ENCODE measurements at regions not wholly inside any gene's neighbourhood (a gene's known extent, or its start where the extent isn't known, plus 50 kb on each side); places are given as distances from the start of the nearest gene placed in this dataset.
A peak's percentile ranks its signal among the peaks of the same experiment; 100 is the strongest.

DNA sequence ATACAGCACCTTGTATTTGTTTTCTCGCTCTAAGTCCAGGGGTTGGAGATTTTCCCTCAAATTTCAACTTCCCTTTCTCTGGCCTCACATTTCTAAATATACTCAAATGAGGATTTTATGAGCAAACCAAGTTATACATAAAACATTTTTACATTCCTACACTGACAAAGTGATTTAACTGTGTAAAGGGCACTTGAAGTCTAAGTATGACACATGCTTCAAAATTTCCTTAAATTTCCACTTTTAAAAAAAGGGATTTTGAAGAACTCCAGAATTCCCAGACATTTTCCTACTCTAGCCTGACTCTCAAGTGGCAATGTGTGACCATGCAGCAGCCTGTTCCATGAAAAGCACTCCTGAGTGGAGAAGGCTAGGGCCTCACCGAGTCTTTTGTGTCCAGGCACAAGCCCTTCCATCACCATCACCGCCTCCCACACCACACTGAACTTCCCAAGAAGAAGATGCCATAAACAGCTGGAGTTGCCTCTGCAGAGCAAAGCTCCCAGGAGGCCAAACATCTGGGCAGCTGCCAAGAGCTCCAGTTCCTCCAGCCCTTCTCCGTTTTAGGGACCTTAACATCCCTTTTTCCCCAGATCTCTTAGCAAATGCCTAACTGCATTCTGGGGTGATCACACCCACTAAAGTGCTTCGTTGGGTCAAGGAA lies 68.9 kb downstream of the NCR2 start:
- no peak for DNase-seq

GRCh38 chr6:41405941-41406727 lies 70.7 kb downstream of the NCR2 start:
- no peak for DNase-seq

GRCh38 chr6:41406728-41407489 lies 71.5 kb downstream of the NCR2 start:
- no peak for DNase-seq

DNA sequence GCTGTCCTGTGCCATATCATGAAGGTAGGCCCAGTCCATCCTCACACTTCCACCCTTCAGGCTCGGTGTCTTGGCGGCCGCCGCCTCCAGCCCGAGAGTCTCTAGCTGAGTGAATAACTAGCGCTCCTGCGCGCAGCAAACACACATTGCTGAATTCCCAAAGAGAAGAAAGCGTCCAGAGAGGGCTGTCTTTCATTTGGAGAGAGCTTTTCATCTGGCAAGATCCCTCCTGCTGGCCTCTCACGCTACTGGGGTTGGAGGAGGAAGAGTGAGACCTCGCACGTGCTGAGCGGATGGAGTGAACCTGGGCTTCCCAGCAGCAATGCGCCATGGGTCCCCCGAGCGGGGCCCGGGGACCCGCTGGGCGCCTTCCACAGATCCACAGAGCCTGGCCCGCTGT lies 73.2 kb downstream of the NCR2 start:
- DNase-seq = no peak

- DNase-seq = no peak
Measured at GRCh38 chr6:41408982-41409381, 73.6 kb downstream of the NCR2 start.

GRCh38 chr6:41409489-41409888 lies 74.1 kb downstream of the NCR2 start:
- no peak for DNase-seq

GRCh38 chr6:41411961-41412360 lies 76.6 kb downstream of the NCR2 start:
- no peak for DNase-seq

DNA sequence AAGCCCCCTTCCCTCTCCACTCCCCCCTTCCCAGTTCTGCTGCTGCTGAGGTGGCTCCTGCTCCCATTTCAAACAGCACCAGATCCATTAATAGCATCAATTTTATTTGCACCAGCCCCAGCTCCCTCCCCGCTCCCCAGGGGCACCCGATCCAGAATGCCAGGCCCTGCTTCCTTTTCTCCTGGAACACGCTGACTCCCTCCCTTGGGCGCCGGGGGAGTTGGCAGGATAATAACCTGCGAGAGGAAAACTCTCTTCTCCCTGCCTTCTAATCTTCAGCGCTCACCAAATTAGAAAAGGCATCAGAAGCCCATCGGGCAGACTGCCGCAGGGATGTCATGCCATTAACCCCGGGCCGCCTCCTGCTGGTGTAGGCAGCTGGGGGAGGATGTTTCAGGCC lies 77.8 kb downstream of the NCR2 start:
- no peak for DNase-seq

DNA sequence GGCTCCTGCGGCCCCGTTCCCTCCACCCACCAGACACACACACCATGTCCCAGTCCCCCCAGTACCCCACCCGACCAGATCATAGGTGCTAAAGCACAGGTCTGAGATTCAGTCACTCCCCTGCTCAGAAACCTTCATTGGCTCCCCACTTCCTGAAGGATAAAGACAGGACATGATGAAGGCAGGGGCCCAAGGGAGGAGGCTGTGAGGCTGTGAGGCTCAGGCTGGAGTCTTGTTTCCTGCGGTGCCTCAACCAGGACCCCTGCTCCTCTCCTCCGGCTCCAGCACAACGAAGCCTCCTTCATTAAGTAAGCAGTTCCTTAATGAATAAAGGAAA lies 81.1 kb downstream of the NCR2 start:
- no peak for DNase-seq

DNA sequence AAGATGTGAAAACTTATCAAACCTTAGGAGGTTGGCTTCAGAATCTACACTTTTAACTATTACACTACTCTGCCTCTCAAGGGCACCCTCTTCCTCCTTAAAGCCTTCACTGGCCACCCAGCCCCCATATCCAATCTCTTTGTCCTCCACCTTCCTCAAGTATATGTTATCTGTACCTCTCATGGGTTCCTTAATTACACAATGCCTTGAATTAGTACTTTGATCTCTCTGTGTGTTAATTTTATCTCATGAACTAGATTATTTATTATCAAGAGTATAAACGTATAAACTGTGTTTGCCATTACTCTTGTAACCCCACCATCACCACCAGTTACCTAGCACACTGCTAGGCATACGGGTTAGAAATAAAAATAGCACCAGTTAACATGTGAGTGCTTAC lies 83.3 kb downstream of the NCR2 start:
- DNase-seq = no peak

DNA sequence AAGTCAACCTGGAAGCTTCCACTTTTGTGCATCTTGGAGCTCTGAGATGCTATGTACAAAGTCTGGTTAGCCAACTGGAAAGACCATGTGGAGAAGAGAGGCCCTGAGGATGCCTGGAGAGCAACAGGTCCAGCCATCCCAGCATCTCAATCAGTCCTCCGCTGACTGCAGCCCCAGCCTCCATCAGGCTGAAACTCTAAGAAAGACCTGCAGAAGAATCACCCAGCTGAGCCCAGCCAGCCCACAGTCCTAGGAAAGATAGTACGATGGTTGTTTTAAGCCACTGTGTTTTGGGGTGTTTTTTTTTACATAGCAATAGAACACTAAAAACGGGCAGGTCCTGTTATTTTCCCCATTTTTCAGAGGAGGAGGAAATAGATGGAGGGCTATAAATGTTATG lies 84.0 kb downstream of the NCR2 start:
- DNase-seq = no peak

- DNase-seq = no peak
Measured at GRCh38 chr6:41420186-41420585, 84.8 kb downstream of the NCR2 start.

GRCh38 chr6:41422161-41422560 lies 86.8 kb downstream of the NCR2 start:
- DNase-seq = no peak

DNA sequence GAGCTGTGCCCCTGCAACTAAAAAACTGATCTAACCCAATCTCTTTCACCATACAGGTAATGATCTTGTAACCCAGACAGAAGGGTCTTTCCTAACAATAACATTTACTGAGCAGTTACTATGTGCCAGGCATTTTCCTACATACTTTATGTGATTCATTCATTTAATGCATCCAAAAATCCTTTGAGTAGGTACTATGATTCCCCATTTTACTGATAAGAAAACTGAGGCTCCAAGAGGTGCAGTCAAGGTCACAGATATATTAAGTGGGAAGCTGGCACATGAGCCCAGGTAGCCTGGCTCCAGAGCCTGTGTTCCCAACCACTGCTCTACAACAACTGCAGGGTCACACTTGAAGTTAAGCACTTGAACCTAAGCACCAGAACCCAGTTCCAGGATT lies 87.6 kb downstream of the NCR2 start:
- no peak for DNase-seq

DNA sequence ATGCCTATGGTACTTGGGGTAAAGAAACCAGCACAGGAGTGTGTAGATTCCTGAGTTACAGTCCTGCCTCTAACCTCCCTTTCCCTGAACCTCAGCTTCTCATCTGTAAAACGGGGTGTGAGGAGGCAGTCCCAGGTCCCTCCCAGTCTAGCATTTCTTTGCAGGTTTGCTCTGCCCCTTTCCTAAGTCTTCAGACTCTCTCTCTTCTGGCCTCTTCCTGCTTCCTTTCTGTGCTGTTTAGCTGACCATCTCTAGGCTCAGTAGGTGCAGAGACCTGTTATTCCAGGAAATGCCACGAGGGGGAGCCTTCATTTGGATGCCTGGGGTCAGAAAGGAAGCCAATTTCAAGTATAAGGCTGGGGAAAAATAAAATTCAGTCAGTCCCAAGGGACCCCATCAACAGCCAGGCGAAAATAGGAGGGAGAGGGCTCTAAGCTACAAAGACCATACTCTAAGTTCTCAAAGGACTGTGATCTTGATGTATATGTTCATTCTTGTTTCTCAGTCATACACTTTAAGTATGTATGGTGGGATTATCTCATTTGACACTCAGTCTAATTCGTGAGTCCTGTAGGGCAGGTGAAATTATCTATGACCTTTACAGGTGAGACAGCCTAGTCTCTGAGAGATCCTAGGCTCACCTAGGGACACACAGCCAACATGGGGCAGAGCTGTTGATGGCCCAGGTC lies 89.1 kb downstream of the NCR2 start:
- peak; percentile 46 for DNase-seq

DNA sequence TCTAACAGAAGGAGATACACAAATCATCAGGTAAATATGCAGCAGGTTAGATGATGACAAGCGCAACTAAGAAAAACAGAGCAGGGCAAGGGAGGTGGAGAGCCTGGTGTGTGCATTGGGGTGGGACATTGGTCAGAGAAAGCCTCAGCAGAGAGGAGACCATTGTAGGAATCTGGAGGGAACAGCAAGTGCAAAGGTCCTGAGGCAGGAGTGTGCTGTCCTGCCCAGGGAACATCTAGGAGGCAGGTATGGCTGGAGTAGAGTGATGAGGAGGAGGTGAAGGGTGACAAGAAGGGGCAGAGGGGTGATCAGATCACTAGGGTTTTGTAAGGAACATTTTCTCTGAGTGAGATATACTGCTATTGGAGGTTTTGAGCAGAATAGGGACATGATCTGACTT lies 90.1 kb downstream of the NCR2 start:
- DNase-seq = no peak

- no peak for DNase-seq
Measured at GRCh38 chr6:41426438-41426851, 91.0 kb downstream of the NCR2 start.

- DNase-seq = no peak
Measured at GRCh38 chr6:41426888-41427641, 91.7 kb downstream of the NCR2 start.

DNA sequence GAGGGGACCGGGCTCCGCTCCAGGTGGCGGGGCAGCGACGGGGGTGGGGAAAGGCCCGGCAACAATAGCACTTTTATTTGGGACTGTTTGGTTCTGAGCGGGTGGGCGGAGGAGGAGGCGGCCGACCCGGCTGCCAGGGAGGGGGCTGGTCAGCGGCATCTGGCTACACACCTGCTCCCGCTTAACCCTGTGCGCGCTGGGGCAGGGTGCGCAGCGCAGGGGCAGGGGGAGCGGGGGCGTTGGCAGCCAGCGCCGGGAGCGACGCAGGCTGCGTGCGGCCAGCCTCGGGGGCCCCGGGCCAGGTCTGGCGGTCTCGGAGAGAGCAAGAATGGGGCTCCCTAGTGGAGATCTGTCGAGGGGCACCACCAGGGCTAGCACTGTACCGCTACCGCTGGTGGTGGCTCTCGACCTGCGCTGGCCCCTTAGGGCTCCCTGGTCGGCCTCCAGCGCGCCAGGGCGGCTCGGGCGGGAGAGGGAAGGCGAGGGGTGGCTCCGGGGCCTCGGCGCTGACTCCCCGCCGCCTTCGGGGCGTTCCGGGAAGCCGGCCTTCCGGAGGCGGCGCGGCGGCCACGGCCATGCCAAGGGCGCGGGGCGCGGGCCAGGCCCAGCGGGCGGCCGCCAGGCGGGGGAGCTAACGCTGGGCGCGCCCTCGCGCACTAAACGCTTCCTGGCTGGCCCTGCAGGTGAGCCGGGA lies 92.4 kb downstream of the NCR2 start:
- no peak for DNase-seq

DNA sequence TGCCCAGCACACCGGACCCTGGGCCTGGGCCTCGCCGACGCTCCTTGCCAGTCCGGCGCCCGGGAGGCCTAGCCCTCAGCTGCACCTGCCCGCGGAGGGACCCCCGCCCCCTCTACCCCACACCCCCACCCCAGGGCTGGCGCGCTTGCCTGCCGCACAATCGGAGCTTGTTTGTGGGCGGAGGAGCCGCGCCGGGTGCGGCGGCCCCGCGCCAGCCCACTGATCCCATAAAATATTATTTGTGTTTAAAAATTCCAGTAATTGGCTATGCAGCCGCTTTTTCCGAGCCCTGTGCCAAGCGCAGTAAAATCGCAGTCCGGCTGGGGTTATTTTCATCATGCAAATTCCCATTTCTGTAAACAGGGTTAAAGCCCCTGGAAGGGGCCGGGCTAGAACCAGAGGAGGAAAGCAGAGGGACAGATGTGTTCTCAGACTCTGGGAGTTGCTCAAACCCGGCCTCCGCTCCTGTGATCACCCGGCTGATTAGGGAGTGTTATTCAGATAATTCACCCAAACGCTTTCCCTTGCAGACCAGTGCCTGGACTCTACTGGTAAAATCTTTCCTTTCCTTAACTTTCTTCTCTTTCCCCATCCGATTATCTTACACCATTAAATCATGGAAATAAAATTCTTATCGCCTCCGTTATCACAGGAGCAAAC lies 93.1 kb downstream of the NCR2 start:
- no peak for DNase-seq

DNA sequence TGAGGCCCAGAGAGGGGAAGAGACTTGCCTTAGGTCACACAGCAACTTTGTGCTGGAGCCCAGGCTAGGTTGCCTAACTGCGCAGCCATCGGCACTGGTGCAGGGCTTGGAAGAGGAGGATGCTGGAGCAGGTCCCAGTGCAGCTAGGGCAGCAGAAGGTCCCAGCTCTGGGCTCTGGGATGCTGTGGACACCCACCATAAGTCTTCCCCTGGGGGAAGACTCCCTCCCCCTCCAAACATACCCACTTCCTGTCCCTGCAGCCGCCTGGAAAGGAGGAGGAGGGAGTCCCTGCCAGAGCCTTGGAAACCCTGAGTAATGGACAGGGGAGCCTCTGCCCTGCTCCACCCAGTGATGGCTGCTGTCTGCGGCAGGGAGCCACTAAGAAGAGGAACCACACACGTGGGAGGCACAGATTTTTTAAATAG lies 93.6 kb downstream of the NCR2 start:
- DNase-seq = no peak
